SK-N-SH (cell line): ENCODE measurements at regions not wholly inside any gene's neighbourhood (a gene's known extent, or its start where the extent isn't known, plus 50 kb on each side); places are given as distances from the start of the nearest gene placed in this dataset.

Experiments used
- CTCF ChIA-PET: fragments of 300-600, 350-600 bp; formaldehyde crosslinking; extraction: SDS; loops from one replicate; lab custom pipeline; 2021; lab: Yijun Ruan, JAX
- POLR2A ChIA-PET: fragments of 350-600 bp; sonication (Branson Sonifier 250); formaldehyde crosslinking; extraction: SDS; loops from one replicate; lab custom pipeline; 2020; ENCODE audit warnings: antibody characterized with exemption, inconsistent platforms; lab: Yijun Ruan, JAX
- DNase-seq: peaks from one replicate; pipeline ENCODE4 v3.0.0; 2012
- H2AFZ ChIP-seq: fragments of 200-600 bp; sonication (generic); 2 replicates; pipeline ENCODE4 v1.8.1; 2016; ENCODE audit warnings: antibody characterized with exemption, mild to moderate bottlenecking, low read depth
- H3F3A ChIP-seq: fragments of 200-600 bp; sonication (generic); replicated peaks from 2 replicates; pipeline ENCODE3; 2016; ENCODE audit warnings: antibody characterized with exemption, mild to moderate bottlenecking; ENCODE audit not compliant: insufficient read depth
- H3K27ac ChIP-seq, 2 experiments: fragments of 200-500 bp in 1 of 2; fragments of 200-600 bp in 1 of 2; sonication (Bioruptor generic) in 1 of 2; sonication (generic), shearing (Covaris generic) in 1 of 2; 2 replicates each; pipeline versions ENCODE4 v1.5.1 to v1.6.1; 2014 to 2016; ENCODE audit warnings: low read depth in 2 of 2, inconsistent platforms in 1 of 2, low read length in 1 of 2, mild to moderate bottlenecking in 1 of 2, mixed read lengths in 1 of 2
- H3K27me3 ChIP-seq: fragments of 200-600 bp; sonication (generic), shearing (Covaris generic); 2 replicates; pipeline ENCODE4 v1.6.1; 2016; ENCODE audit warnings: mixed run types; ENCODE audit not compliant: insufficient read depth
- H3K36me3 ChIP-seq, 2 experiments: fragments of 200-500 bp in 1 of 2; fragments of 200-600 bp in 1 of 2; sonication (Bioruptor generic) in 1 of 2; sonication (generic) in 1 of 2; replicated peaks in 1 of 2; 2 replicates each; pipeline versions ENCODE3 to v1.5.1; 2014 to 2016; ENCODE audit warnings: low read length in 1 of 2, mild to moderate bottlenecking in 1 of 2; ENCODE audit not compliant: insufficient read depth in 2 of 2, control insufficient read depth in 1 of 2
- H3K4me1 ChIP-seq, 2 experiments: fragments of 200-500 bp in 1 of 2; fragments of 200-600 bp in 1 of 2; sonication (Bioruptor generic) in 1 of 2; sonication (generic), shearing (Covaris generic) in 1 of 2; 2 replicates each; pipeline versions ENCODE4 v1.5.1 to v1.6.1; 2014 to 2016; ENCODE audit warnings: low read depth in 1 of 2, low read length in 1 of 2, mixed run types in 1 of 2; ENCODE audit not compliant: insufficient read depth in 2 of 2, control insufficient read depth in 1 of 2
- H3K4me2 ChIP-seq: fragments of 200-600 bp; sonication (generic), shearing (Covaris generic); 2 replicates; pipeline ENCODE4 v1.6.1; 2017; ENCODE audit warnings: mixed run types
- H3K4me3 ChIP-seq, 2 experiments: fragments of 200-500 bp in 1 of 2; fragments of 200-600 bp in 1 of 2; sonication (Bioruptor generic) in 1 of 2; sonication (generic), shearing (Covaris generic) in 1 of 2; 2 replicates each; pipeline versions ENCODE4 v1.5.1 to v1.8.1; 2014 to 2016; ENCODE audit warnings: low read depth in 2 of 2, inconsistent platforms in 1 of 2, low read length in 1 of 2, mild to moderate bottlenecking in 1 of 2, mixed read lengths in 1 of 2, moderate library complexity in 1 of 2
- H3K79me2 ChIP-seq: fragments of 200-600 bp; sonication (generic); 2 replicates; pipeline ENCODE4 v1.8.1; 2017; ENCODE audit warnings: mild to moderate bottlenecking; ENCODE audit not compliant: insufficient read depth
- H3K9ac ChIP-seq: fragments of 200-600 bp; sonication (generic); 2 replicates; pipeline ENCODE4 v1.6.1; 2017; ENCODE audit warnings: mixed run types
- H3K9me2 ChIP-seq: fragments of 200-600 bp; sonication (generic); 2 replicates; pipeline ENCODE4 v1.6.1; 2017; ENCODE audit warnings: mixed run types
- H3K9me3 ChIP-seq: fragments of 200-600 bp; sonication (generic); 2 replicates; pipeline ENCODE4 v1.6.1; 2017; ENCODE audit warnings: mixed run types, mild to moderate bottlenecking, moderate library complexity
- H4K20me1 ChIP-seq: fragments of 200-600 bp; sonication (generic); 2 replicates; pipeline ENCODE4 v1.6.1; 2017; ENCODE audit warnings: mild to moderate bottlenecking, mixed run types; ENCODE audit not compliant: insufficient read depth
- CHD2 ChIP-seq: fragments of 150-350 bp; IDR thresholded peaks from 2 replicates; pipeline ENCODE4 v1.6.1; 2018; ENCODE audit warnings: low read length; ENCODE audit not compliant: partially characterized antibody
- EZH2phosphoT487 ChIP-seq: fragments of 200-600 bp; sonication (generic); IDR thresholded peaks from 2 replicates; pipeline ENCODE4 v1.6.1; 2017; ENCODE audit warnings: low read depth, mixed run types, mild to moderate bottlenecking, antibody characterized with exemption, moderate library complexity, borderline replicate concordance
- FOXM1 ChIP-seq: IDR thresholded peaks from 2 replicates; pipeline ENCODE4 v1.4.0; 2012; ENCODE audit warnings: low read depth, mild to moderate bottlenecking
- GABPA ChIP-seq: IDR thresholded peaks from 2 replicates; pipeline ENCODE4 v1.4.0; 2012; ENCODE audit warnings: low read depth, mild to moderate bottlenecking
- MEF2A ChIP-seq: IDR thresholded peaks from 2 replicates; pipeline ENCODE4 v1.4.0; 2012; ENCODE audit warnings: low read depth, borderline replicate concordance
- NFIC ChIP-seq: IDR thresholded peaks from 2 replicates; pipeline ENCODE4 v1.4.0; 2012; ENCODE audit warnings: borderline replicate concordance
- NRF1 ChIP-seq: IDR thresholded peaks from 2 replicates; pipeline ENCODE4 v1.6.1; 2012; ENCODE audit warnings: low read depth, mild to moderate bottlenecking, low read length
- RAD21 ChIP-seq: IDR thresholded peaks from 2 replicates; pipeline ENCODE4 v1.6.1; 2012; ENCODE audit warnings: mild to moderate bottlenecking, low read length
- SMC3 ChIP-seq: IDR thresholded peaks from 2 replicates; pipeline ENCODE4 v1.6.1; 2012; ENCODE audit warnings: low read depth, low read length, improper control_type of control experiment
- TAF1 ChIP-seq: IDR thresholded peaks from 2 replicates; pipeline ENCODE4 v1.6.1; 2012; ENCODE audit warnings: low read depth, mild to moderate bottlenecking, low read length, moderate library complexity, borderline replicate concordance
- TCF12 ChIP-seq: IDR thresholded peaks from 2 replicates; pipeline ENCODE4 v1.4.0; 2012
- YY1 ChIP-seq: IDR thresholded peaks from 2 replicates; pipeline ENCODE4 v1.4.0; 2012; ENCODE audit warnings: low read depth, mild to moderate bottlenecking
- WGBS: methylation state at CpG from one replicate; pipeline ENCODE4 v1.1.6; 2017; ENCODE audit warnings: low lambda C conversion rate; 5-methylcytosine and 5-hydroxymethylcytosine counted together
- TF ChIP-seq, protein P1 (sequence below): IDR thresholded peaks from 2 replicates; pipeline ENCODE4; 2012
- TF ChIP-seq, protein P2 (sequence below): fragments of 150-350 bp; IDR thresholded peaks from 2 replicates; pipeline ENCODE4 v1.6.1; 2016; ENCODE audit warnings: mild to moderate bottlenecking, low read depth, low read length
- TF ChIP-seq, protein P3 (sequence below): IDR thresholded peaks from 2 replicates; pipeline ENCODE4 v1.4.0; 2012; ENCODE audit warnings: low read depth, borderline replicate concordance

DNA sequence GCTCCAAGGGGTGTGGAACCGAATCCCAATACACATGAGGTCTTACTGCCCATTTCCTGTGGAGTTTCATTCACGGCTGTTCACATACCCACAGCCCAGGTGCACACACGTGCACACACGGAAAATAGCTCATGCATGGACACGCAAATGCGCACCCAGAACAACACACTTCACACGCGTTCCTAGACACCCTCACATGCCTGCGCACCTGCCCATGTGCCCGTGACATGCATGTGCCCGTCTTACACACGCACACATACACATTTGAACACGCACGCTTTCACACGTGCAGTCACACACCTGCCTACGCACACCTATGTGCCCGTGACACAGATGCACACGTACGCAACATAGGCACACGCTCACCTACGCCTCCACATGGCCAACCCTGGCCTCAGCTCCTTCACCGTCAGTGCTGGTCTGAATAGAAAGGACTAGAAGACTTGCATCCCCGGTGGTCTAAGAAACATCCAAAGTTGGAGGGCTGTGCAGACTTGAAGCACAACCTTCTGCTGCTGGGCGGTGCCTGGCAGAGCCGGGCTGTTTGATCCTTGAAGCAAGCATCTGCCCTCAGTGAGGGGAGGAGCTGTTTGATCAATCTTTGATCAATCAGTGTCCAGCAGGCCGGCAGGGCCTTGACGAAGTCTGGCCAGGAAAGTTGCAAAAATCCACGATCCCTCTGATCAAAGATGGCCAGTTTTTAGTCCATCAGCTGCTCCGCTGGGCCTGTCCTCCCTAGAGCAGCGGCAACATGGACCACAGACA is 164.7 kb downstream of the OLFM1 start:
- H3K36me3 ChIP-seq = no peaks in the 10 kb centered on the region
- WGBS = 76% methylated on average over 23 of the region's 30 CpGs
- ChIA-PET POLR2A (no interaction called here), CTCF (interaction anchor here (1.1 to 1.3 kb wide), 2 partner anchors 27 to 166 kb away, joined by 3 to 6 read pairs; no protein-coding TSS in a partner anchor)
- DNase-seq = no peak
- H3K4me3 ChIP-seq = no peak overlapping the region
- H3K27me3 ChIP-seq = no peaks in the 10 kb centered on the region
- peaks cover 0 to 1% of the 10 kb centered on the region in 2 experiments; a peak in 1 of 4 replicates for H3K4me1 ChIP-seq
- no peak for TF ChIP-seq MEF2A
- TF ChIP-seq CHD2 = no peak
- TF ChIP-seq EZH2phosphoT487 = no peak
- TF ChIP-seq SMC3 = no peak
- no peak for TF ChIP-seq NRF1
- no peak for TF ChIP-seq YY1
- no peak overlapping the region for H2AFZ ChIP-seq
- no peaks in the 10 kb centered on the region for H3K79me2 ChIP-seq
- H3K27ac ChIP-seq = no peak overlapping the region
- H3K9me3 ChIP-seq = no peaks in the 10 kb centered on the region
- no peaks in the 10 kb centered on the region for H3K9me2 ChIP-seq
- no peak overlapping the region for H3K4me2 ChIP-seq
- H3K9ac ChIP-seq = no peak overlapping the region
- H4K20me1 ChIP-seq = no peaks in the 10 kb centered on the region
- no peaks in the 10 kb centered on the region for H3F3A ChIP-seq

DNA sequence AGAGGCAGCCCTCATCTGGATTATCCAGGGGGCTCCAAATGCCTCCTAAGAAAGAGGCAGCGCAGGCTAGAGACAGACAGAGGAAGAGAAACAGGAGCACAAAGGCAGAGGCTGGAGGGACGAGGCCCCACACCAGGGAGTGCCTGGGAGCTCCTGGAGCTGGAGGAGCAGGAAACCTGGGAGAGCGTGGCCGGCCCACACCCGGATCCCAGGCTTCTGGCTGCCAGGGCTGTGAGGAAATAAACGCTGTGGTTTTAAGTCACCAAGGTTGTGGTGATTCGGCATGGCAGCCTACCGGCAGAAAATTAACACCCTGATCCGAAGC is 165.5 kb downstream of the OLFM1 start:
- WGBS = 23% methylated on average over 3 of the region's 9 CpGs
- H3K4me1 ChIP-seq = peaks cover 0 to 5% of the 10 kb centered on the region in 2 experiments; a peak in 1 of 4 replicates
- no peaks in the 10 kb centered on the region for H3K36me3 ChIP-seq
- no peak overlapping the region for H3K27ac ChIP-seq
- ChIA-PET POLR2A (no interaction called here), CTCF (interaction anchor here (1.3 kb wide), 1 partner anchor 167 kb away, joined by 6 read pairs; no protein-coding TSS in a partner anchor)
- H3K9ac ChIP-seq = no peak overlapping the region
- no peak for TF ChIP-seq CHD2
- TF ChIP-seq TCF12 = no peak
- no peak for TF ChIP-seq TAF1
- no peak for TF ChIP-seq NFIC
- TF ChIP-seq, protein P1, sequence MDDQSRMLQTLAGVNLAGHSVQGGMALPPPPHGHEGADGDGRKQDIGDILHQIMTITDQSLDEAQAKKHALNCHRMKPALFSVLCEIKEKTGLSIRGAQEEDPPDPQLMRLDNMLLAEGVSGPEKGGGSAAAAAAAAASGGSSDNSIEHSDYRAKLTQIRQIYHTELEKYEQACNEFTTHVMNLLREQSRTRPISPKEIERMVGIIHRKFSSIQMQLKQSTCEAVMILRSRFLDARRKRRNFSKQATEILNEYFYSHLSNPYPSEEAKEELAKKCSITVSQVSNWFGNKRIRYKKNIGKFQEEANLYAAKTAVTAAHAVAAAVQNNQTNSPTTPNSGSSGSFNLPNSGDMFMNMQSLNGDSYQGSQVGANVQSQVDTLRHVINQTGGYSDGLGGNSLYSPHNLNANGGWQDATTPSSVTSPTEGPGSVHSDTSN = no peak
- TF ChIP-seq, protein P2, sequence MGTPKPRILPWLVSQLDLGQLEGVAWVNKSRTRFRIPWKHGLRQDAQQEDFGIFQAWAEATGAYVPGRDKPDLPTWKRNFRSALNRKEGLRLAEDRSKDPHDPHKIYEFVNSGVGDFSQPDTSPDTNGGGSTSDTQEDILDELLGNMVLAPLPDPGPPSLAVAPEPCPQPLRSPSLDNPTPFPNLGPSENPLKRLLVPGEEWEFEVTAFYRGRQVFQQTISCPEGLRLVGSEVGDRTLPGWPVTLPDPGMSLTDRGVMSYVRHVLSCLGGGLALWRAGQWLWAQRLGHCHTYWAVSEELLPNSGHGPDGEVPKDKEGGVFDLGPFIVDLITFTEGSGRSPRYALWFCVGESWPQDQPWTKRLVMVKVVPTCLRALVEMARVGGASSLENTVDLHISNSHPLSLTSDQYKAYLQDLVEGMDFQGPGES = no peak
- TF ChIP-seq FOXM1 = no peak
- TF ChIP-seq RAD21 = no peak
- TF ChIP-seq, protein P3, sequence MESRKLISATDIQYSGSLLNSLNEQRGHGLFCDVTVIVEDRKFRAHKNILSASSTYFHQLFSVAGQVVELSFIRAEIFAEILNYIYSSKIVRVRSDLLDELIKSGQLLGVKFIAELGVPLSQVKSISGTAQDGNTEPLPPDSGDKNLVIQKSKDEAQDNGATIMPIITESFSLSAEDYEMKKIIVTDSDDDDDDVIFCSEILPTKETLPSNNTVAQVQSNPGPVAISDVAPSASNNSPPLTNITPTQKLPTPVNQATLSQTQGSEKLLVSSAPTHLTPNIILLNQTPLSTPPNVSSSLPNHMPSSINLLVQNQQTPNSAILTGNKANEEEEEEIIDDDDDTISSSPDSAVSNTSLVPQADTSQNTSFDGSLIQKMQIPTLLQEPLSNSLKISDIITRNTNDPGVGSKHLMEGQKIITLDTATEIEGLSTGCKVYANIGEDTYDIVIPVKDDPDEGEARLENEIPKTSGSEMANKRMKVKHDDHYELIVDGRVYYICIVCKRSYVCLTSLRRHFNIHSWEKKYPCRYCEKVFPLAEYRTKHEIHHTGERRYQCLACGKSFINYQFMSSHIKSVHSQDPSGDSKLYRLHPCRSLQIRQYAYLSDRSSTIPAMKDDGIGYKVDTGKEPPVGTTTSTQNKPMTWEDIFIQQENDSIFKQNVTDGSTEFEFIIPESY = no peak
- TF ChIP-seq GABPA = no peak
- no peaks in the 10 kb centered on the region for H3K9me2 ChIP-seq
- H3K27me3 ChIP-seq = no peaks in the 10 kb centered on the region
- no peak overlapping the region for H2AFZ ChIP-seq
- no peaks in the 10 kb centered on the region for H3K9me3 ChIP-seq
- no peak overlapping the region for H3K4me3 ChIP-seq
- H4K20me1 ChIP-seq = no peaks in the 10 kb centered on the region
- DNase-seq = no peak
- H3F3A ChIP-seq = no peaks in the 10 kb centered on the region
- no peaks in the 10 kb centered on the region for H3K79me2 ChIP-seq
- H3K4me2 ChIP-seq = no peak overlapping the region
